Dermis microvascular lymphatic vessel endothelial cell (primary cell): ENCODE measurements at regions not wholly inside any gene's neighbourhood (a gene's known extent, or its start where the extent isn't known, plus 50 kb on each side); places are given as distances from the start of the nearest gene placed in this dataset.

Experiments
- DNase-seq, 2 donors: peaks; one replicate each; pipeline versions ENCODE4 v3.0.0 to v3.0.0-alpha.2; 2010; ENCODE audit warnings: low read depth in 2 of 2

DNA sequence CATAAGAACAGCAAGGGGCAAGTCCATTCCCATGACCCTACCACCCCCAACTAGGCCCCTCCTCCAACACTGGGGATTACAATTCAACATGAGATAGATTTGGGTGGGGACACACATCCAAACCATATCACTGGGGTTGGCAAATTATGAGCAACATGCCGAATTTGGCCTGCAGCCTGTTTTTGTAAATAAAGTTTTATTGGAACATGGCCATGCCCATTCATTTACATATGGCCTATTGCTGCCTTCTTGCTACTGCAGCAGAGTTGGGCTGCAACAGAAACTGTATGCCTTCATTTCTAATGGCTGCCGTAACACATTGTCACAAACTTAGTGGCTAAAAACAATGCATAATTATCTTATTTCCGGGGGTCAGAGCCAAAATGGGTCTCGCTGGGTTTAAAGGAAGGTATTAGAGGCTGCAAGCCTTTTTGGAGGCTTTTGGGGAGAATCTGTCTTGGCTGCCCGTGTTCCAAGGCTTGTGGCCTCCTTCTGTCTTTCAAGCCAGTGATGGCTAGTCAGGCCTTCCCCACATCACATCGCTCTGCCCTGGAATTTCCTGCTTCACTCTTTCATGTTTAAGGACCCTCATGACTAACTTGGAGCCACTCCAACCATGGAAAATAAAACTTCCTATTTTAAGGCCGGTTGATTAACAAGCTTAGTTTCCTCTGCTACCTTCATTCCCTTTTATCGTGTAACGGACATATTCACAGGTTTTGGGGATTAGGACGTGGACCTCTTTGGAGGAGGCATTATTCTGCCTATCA is 428.5 kb upstream of the PROK2 start:
- DNase-seq = peak; percentile 6 to 42

DNA sequence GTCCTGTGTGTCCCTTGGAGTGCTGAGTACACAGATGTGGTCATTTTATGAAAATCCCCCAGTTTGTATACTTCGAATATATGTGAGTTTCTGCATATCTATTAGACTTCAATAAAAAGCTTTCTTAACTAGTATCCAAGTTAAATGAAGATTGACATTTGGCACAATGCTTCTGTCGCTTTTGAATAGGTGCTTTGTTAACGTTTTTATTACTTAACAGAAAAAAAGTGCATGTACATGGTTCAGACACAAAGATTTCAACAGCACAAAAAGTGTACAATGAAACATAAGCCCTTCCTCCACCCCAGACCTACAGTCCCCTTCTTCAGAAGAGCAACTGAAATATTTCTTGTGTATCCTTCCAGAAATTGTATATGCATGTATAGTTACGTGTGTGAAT is 427.4 kb upstream of the PROK2 start:
- DNase-seq = no peak

- DNase-seq = no peak
Observed at GRCh38 chr3:72210261-72210660, 425.3 kb upstream of the PROK2 start.

DNA sequence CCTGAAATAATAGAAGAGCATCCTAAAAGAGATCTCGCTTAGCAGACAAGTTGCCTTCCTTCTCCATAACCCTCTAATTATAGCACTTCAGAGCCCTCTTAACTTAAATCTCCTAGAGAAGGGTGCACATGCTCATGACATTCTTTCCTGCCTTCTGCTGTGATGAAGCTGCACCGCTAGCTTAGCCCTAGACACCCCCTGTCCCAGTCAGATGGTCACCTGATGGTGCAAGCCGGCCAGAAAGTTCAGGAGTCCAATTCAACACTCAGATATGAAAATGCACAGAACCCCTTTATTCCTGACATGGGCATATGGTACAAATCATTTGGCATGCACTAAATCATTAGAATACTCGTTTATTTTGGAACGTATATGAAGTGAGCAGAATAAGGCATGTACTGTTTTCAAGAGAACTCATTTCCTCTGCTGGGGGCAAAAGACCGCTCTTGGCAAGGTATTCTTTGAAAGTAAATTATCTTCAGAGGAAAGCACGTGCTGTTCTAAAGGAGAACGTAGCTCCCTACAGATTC is 420.4 kb upstream of the PROK2 start:
- DNase-seq = no peak

- no peak for DNase-seq
Observed at GRCh38 chr3:72204452-72204851, 419.5 kb upstream of the PROK2 start.

DNA sequence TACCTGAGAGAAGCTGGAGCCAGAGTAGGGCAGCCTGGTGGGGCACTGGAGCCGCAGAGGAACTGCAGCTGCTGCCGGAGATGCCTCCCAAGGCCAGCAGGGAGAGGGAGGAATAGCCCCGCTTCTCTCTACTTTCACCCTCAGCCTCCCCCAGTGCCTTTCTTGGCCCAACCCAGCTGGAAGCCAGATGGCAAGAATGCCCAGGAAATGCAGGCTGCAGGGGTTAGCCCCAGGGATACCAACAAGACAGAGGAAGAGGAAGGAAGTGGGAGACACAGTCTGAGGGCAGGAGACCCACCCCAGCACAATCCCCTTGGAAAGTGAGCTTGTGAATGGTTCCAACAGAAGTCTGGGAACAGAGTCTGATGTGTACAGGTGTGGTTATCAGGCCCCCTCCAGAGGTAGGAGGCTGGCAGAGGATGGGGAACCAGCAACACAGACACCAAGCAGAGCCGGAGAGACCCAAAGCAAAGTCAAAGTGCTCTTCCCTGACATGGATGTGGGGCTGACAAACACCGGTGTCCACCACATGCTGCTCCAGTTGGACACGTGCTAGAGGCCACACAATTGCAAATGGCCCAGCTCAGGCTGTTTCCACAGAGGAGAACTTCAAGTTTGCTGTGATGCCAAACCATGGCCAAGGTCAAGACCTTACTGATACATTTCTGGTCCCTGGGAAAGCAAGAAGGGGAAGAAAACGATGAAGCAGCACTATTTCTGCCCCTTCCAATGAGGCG is 418.8 kb upstream of the PROK2 start:
- no peak for DNase-seq

DNA sequence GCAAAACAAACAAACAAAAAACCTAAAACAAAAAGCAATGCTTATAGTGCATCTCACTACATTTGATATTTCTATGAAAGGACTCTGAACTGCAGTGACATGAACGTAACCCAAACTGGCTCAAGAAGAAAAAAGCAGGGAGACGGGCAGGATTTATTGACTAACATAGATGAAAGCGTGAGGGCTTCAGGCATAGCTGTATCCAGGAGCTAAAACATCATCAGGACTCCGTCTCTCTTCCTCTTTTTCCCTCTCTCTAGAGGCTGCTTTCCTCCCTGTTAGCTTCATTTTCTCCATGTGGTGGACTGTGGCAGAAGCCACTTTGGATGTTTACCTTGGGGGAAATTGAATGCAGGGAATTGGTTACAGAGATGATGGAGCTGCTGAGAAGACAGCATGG is 418.2 kb upstream of the PROK2 start:
- DNase-seq = no peak

DNA sequence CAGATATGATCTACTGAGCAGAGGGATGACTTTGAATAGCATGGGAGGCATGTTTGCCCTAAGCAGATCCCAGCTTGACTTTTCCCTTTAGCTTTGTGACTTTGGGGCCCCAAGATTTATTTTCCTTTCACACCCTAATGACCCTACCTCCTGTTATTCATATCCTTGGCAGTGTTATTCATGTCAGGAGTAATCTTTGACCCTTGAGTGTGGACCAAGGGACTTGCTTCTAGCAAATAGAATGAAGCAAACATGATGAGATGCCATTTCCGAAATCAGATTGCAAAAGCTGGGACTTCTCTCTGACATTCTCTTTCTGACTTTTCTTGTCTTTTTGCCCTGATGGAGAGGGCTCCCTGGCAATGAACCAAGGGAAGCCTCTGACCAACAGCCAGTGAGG is 415.4 kb upstream of the PROK2 start:
- no peak for DNase-seq

GRCh38 chr3:72199530-72199929 is 414.6 kb upstream of the PROK2 start:
- DNase-seq = no peak

DNA sequence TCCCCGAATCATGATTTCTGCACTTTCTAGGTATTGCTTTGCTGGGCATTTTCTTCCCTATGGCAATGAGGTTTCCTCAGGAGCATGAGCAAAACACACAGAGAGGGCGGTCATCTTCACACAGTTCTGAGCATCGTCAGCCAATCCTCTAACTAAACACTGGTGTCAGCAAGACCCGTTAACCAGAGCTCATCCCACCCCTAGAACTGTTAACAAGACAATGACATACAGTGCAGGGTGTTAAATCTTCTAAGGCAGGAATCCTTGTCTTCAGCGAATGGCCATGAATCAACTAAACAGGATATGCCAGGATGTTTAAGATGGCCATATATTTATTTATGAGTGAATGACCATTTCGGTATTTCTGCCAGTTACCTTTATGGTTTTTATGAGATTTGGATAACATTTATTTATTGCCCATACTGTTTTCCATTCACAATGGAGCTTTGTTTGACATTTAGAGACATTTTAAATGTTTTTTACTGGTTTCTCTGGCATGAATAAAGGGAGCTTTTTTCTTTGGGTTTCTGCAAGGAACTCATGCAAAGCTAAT is 411.5 kb upstream of the PROK2 start:
- DNase-seq = no peak

GRCh38 chr3:72195895-72196294 is 410.9 kb upstream of the PROK2 start:
- no peak for DNase-seq

GRCh38 chr3:72194458-72194857 is 409.5 kb upstream of the PROK2 start:
- no peak for DNase-seq

DNA sequence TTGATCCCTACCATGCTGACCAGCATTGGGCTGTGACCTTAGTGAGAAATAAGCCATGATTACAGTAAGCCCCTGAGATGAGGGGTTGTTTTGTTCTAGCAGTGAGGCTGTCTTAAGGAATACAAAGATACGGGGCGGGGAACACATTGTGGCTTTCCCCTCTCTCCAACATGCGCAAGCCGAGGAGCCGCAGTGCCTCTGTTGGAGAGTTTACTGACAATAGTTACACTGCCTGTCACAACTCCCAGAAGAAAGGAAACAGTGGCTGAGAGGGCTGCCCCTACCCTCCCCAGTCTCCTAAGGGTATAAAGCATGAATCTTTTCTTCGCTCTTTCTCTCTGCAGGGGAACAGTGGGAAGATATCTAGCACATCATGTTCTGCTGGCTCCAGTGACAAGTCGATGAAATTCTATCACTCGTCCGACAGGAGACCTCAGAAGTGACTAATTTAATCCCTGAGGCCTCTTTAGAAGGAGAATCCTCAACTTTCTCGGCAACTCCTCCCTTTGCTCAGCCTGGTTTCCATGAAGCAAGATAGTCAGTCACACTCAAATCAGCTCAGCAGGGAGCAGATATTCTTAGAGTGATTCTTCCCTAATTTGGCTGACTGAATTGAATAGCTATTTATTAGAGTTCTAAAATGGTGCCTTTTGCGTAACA is 409.0 kb upstream of the PROK2 start:
- DNase-seq = no peak

- no peak for DNase-seq
Observed at GRCh38 chr3:72192572-72192971, 407.6 kb upstream of the PROK2 start.

- DNase-seq = no peak
Observed at GRCh38 chr3:72191209-72191960, 406.4 kb upstream of the PROK2 start.

GRCh38 chr3:72190050-72190449 is 405.1 kb upstream of the PROK2 start:
- no peak for DNase-seq

DNA sequence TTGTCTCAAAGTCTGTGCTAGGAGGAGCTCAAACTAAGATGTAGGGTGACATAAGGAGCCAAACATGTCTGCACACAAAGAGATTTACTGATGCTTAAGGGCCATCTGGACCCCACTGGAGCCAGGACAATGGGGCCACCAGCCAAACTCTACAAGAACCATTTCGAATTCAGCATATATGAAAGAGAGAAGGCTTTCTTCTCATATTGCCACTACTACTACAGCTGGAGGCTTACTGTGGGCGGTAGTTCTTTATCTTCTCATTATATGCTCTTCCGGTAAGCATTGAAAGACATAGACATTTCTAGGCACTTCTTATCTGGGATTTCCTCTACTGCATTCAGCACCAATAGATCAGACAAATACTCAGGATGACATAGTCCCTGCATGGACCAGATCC is 404.4 kb upstream of the PROK2 start:
- DNase-seq = no peak

- DNase-seq = no peak
Observed at GRCh38 chr3:72188536-72188935, 403.6 kb upstream of the PROK2 start.

DNA sequence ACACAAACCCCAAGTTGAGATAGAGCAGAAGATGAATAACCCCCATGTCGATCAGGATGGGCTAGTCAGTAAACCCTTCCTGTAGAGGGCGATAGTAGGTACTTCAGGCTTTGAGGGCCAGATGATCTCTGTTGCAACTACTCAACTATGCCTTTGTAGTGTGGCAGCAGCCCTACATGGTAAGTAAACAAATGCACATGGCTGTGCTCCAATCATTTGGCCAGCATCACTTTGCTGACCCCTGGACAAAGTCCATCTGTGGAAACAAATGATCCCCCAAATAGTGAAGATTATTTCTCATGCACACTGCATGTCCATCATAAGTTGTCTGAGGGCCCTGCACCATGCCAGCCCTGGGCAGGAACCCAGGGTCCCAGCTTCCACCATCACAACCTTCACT is 402.2 kb upstream of the PROK2 start:
- DNase-seq = peak in 1 of 2 donors; percentile 5

DNA sequence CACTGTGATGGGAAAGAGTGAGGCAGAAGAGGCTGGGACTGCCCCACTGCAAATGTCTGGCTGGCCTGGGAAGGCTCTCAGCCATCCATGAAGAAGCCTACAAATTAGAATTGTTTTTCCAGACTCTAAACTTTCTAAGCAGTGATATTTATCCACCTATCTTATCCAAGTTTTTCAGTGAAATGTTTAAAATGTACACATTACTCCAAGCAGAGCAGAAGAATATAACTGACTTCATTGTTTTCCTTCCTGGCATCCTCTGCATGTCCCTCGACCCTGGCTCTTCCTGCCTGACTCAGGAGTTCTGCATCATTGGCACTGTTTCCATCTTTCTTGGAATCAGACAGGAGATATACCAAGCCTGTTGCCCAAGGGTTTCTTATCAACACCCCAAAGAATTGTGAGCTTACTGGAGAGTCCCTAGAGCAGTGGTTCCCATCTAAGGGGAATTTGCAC is 401.5 kb upstream of the PROK2 start:
- peak in 1 of 2 donors; percentile 69 for DNase-seq
